Esophagus (tissue), 2 donors: ENCODE measurements at regions not wholly inside any gene's neighbourhood (a gene's known extent, or its start where the extent isn't known, plus 50 kb on each side); places are given as distances from the start of the nearest gene placed in this dataset.

Experiments used
- H3K27ac ChIP-seq, 2 donors: one replicate each; pipeline ENCODE4 v1.5.1; 2013; ENCODE audit warnings: low read depth in 2 of 2, mild to moderate bottlenecking in 2 of 2, inconsistent platforms in 1 of 2, low read length in 1 of 2, moderate library complexity in 1 of 2
- H3K27me3 ChIP-seq, 2 donors: one replicate each; pipeline ENCODE4 v1.6.1; 2013; ENCODE audit warnings: low read length in 2 of 2, control low read depth in 1 of 2, mild to moderate bottlenecking in 1 of 2; ENCODE audit not compliant: insufficient read depth in 2 of 2, control insufficient read depth in 1 of 2
- H3K36me3 ChIP-seq, 2 donors: one replicate each; pipeline ENCODE4 v1.6.1; 2013; ENCODE audit warnings: low read length in 1 of 2; ENCODE audit not compliant: control insufficient read depth in 2 of 2, insufficient read depth in 2 of 2
- H3K4me1 ChIP-seq, 2 donors: one replicate each; pipeline ENCODE4 v1.6.1; 2013; ENCODE audit warnings: low read length in 1 of 2; ENCODE audit not compliant: control insufficient read depth in 2 of 2, insufficient read depth in 2 of 2
- H3K4me3 ChIP-seq, 2 donors: one replicate each; pipeline ENCODE4 v1.5.1; 2013; ENCODE audit warnings: low read length in 2 of 2, mild to moderate bottlenecking in 2 of 2, low read depth in 1 of 2, moderate library complexity in 1 of 2
- H3K9me3 ChIP-seq, 2 donors: one replicate each; pipeline ENCODE4 v1.6.1; 2013; ENCODE audit warnings: mild to moderate bottlenecking in 2 of 2, low read depth in 1 of 2, low read length in 1 of 2, moderate library complexity in 1 of 2; ENCODE audit not compliant: control insufficient read depth in 2 of 2, insufficient read depth in 1 of 2
- WGBS, 2 donors: extraction: QIAGEN DNeasy Blood & Tissue Kit; methylation state at CpG; one replicate each; pipeline ENCODE4 v1.1.7; 2013; 5-methylcytosine and 5-hydroxymethylcytosine counted together
- donor health status: healthy with polysubstance abuse.
- donor health status: Bipolar disorder and iron deficiency.

GRCh38 chr1:207219979-207220889 lies 101.2 kb upstream of the CD55 start:
- no peaks in the 10 kb centered on the region for H3K36me3 ChIP-seq
- no peaks in the 10 kb centered on the region for H3K4me1 ChIP-seq
- H3K27ac ChIP-seq, result no peak overlapping the region
- H3K9me3 ChIP-seq, result no peaks in the 10 kb centered on the region
- WGBS, 2 donors, result 82 to 87% methylated on average over 24 of the region's 24 CpGs
- no peak overlapping the region for H3K4me3 ChIP-seq
- H3K27me3 ChIP-seq, result no peaks in the 10 kb centered on the region

DNA sequence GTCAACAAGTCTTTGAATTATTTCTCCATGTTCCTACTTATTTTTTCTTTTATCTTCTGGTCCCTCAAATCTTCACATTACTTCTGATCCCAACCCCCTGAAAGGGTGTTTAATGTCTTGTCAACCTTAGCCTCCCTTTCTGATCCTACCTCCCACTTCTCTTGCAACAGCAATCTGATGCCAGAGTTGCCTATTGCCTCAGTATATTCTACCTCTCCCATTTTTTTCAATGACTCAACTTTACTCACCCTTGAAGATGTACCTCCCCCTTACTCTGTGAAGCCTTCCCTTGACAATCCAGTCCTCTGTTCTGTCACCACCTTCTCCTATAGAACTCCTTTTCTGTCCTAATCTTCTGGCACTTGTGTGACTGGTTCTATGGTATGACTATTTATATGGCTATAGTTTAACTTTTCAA lies 99.5 kb upstream of the CD55 start:
- no peaks in the 10 kb centered on the region for H3K27me3 ChIP-seq
- H3K27ac ChIP-seq, result no peak overlapping the region
- H3K4me1 ChIP-seq, result no peaks in the 10 kb centered on the region
- no peaks in the 10 kb centered on the region for H3K9me3 ChIP-seq
- no peak overlapping the region for H3K4me3 ChIP-seq
- no peaks in the 10 kb centered on the region for H3K36me3 ChIP-seq

DNA sequence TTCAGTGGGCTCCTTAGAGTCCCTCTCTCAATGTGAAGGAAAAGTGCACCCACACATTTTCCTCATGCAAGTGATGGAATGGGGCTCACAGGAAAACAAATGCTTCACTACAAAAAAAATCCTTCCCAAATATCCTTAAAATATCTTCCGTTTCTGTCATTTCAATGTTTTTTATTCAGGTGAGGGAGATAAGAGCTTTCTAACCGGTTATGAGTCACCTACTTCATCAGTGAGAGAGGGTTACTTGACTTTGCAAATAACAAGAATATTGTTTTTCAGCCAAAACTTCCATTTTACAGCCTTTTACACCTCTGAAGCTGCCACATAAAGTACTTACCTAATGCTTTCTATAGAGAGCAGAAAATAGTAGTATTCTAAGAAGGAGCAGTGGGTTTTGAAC lies 98.3 kb upstream of the CD55 start:
- H3K4me1 ChIP-seq, result no peaks in the 10 kb centered on the region
- WGBS, 2 donors, result 68 to 70% methylated on average over 2 of the region's 2 CpGs
- no peak overlapping the region for H3K27ac ChIP-seq
- no peaks in the 10 kb centered on the region for H3K9me3 ChIP-seq
- no peak overlapping the region for H3K4me3 ChIP-seq
- no peaks in the 10 kb centered on the region for H3K36me3 ChIP-seq
- H3K27me3 ChIP-seq, result no peaks in the 10 kb centered on the region

- no peak overlapping the region for H3K27ac ChIP-seq
- H3K9me3 ChIP-seq, result no peaks in the 10 kb centered on the region
- H3K4me1 ChIP-seq, result no peaks in the 10 kb centered on the region
Measured at GRCh38 chr1:207224666-207225065, 96.8 kb upstream of the CD55 start.

DNA sequence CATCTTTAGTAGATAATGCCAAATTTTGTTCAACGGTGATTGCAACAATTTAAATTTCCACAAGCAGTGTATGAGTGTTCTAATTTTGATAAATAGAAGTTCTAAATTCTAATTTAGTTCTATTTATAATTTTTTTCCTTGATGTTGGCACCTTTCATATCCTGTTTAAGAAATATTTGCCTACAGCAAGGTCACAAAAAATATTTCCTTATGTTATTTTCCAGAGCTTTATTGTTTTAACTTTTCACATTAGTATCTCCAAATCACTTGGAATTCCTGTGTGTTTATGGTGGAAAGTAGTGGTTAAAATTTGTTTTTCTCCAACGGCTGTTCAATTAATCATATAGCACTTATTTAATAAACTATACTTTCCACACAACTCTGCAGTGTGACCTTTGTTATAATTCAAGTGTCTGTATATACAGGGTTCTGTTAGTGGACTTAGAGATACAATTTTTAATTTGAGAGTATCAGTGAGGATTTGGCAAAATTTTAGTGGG lies 94.3 kb upstream of the CD55 start:
- H3K4me1 ChIP-seq, result no peaks in the 10 kb centered on the region
- no peaks in the 10 kb centered on the region for H3K36me3 ChIP-seq
- WGBS, 2 donors, result 48 to 54% methylated on average over 2 of the region's 2 CpGs
- H3K4me3 ChIP-seq, result no peak overlapping the region
- no peaks in the 10 kb centered on the region for H3K27me3 ChIP-seq
- no peak overlapping the region for H3K27ac ChIP-seq
- H3K9me3 ChIP-seq, result no peaks in the 10 kb centered on the region

More at GRCh38 chr1:207224666-207225065, 96.8 kb upstream of the CD55 start:
- Histone ChIP-seq H3K36me3 (no peaks in the 10 kb centered on the region), H3K27me3 (no peaks in the 10 kb centered on the region), H3K4me3 (no peak overlapping the region)

GRCh38 chr1:207228987-207229386 lies 92.5 kb upstream of the CD55 start:
- Histone ChIP-seq H3K27me3 (no peaks in the 10 kb centered on the region), H3K27ac (no peak overlapping the region), H3K4me3 (no peak overlapping the region), H3K4me1 (no peaks in the 10 kb centered on the region), H3K9me3 (no peaks in the 10 kb centered on the region), H3K36me3 (no peaks in the 10 kb centered on the region)
- 83% methylated on average over 7 of the region's 7 CpGs for WGBS, 2 donors

DNA sequence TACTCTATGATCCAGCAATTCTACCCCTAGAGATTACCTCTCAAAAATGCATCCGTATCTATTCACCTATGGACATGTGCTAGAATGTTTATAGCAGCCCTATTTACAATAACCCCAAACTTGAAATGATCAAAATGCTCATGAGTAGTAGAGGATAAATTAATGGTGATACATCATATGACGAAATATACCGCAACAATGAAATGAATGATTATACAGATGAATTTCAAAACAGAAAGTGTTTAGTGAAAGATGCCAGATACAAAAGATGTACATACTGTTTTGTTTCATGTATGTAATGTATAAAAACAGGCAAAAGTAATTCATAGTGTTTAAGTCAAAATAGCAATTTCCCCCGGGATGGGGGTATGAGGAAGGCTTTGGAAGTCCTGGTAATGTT lies 91.0 kb upstream of the CD55 start:
- no peaks in the 10 kb centered on the region for H3K27me3 ChIP-seq
- no peaks in the 10 kb centered on the region for H3K9me3 ChIP-seq
- no peaks in the 10 kb centered on the region for H3K4me1 ChIP-seq
- no peak overlapping the region for H3K27ac ChIP-seq
- no peak overlapping the region for H3K4me3 ChIP-seq
- no peaks in the 10 kb centered on the region for H3K36me3 ChIP-seq
- WGBS, 2 donors, result 66 to 68% methylated on average over 4 of the region's 4 CpGs

DNA sequence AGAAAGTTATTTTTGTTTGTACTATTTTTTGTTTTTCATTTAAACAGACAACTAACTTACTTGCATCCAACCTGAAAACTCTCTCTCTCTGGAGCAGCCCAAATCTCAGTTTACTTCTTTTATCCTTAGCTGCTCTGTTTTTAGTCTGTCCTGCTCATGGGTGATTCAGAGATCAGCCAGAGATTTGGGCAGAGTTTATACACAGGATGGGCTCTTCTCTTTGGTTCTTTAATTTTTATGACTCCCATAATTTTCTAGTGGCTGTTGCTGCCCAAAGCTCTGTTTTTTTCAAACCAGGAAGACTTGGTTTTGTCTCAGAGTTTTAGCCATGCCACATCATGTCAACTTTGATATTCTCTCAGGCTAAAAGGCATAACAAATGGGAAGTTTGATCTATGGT lies 86.8 kb upstream of the CD55 start:
- no peaks in the 10 kb centered on the region for H3K27me3 ChIP-seq
- no peak overlapping the region for H3K4me3 ChIP-seq
- no peak overlapping the region for H3K27ac ChIP-seq
- no peaks in the 10 kb centered on the region for H3K4me1 ChIP-seq
- no peaks in the 10 kb centered on the region for H3K36me3 ChIP-seq
- no peaks in the 10 kb centered on the region for H3K9me3 ChIP-seq

DNA sequence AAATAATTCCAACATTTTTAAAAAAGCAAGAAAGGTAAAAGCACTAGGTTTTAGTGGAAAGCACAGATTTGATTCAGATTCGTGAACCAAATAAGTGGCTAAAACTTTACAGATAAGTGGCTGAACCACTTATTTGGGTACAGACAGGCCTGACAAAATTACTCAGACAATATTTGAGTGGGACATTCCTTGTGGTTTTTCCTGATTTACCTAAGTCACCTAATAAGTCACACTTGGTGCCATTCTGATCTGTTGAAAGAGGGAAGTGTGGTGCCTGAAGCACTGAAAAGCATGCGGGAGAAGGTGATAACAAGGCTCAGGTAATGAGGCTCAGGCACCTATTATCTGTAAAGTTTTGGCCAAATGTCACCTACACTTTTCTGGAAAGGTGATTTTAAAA lies 81.6 kb upstream of the CD55 start:
- no peaks in the 10 kb centered on the region for H3K27me3 ChIP-seq
- H3K4me3 ChIP-seq, result no peak overlapping the region
- H3K9me3 ChIP-seq, result no peaks in the 10 kb centered on the region
- peaks cover 0 to 4% of the 10 kb centered on the region in 2 donors for H3K4me1 ChIP-seq
- no peak overlapping the region for H3K27ac ChIP-seq
- WGBS, 2 donors, result 69 to 87% methylated on average over 2 of the region's 2 CpGs
- H3K36me3 ChIP-seq, result no peaks in the 10 kb centered on the region
